A549 (cell line): ENCODE measurements at regions not wholly inside any gene's neighbourhood (a gene's known extent, or its start where the extent isn't known, plus 50 kb on each side); places are given as distances from the start of the nearest gene placed in this dataset.

Experiments used
- ATAC-seq, 2 experiments: fragments of 200-7000 bp in 1 of 2; fragments of >200 bp in 1 of 2; cut with Nextera tagmentation in 1 of 2; cut with Tn5 transposase in 1 of 2; 3 replicates each; pipeline versions ENCODE4 v1.8.0 to v1.9.1; 2018 to 2020; ENCODE audit warnings: mild to moderate bottlenecking in 1 of 2, moderate library complexity in 1 of 2
- CTCF ChIA-PET: fragments of 300-600 bp; sonication (Branson Sonifier 250); formaldehyde crosslinking; extraction: SDS; loops from one replicate; lab custom pipeline; 2021; ENCODE audit warnings: antibody characterized with exemption, inconsistent platforms; lab: Yijun Ruan, JAX
- POLR2A ChIA-PET: fragments of 350-600 bp; formaldehyde crosslinking; extraction: SDS; loops from one replicate; lab custom pipeline; 2021; ENCODE audit warnings: antibody characterized with exemption, inconsistent platforms; lab: Yijun Ruan, JAX
- DNase-seq, 2 experiments: peaks; one replicate each; pipeline versions ENCODE4 v3.0.0 to v3.0.0-alpha.2; 2011 to 2016; ENCODE audit warnings: low read depth in 1 of 2, low spot score in 1 of 2
- FAIRE-seq: peaks from 2 replicates; lab custom pipeline; 2011; peaks lifted over from hg19 to GRCh38; lab: Jason Lieb, UNC
- H3K27ac ChIP-seq, 2 experiments: fragments of >200 bp; sonication (Bioruptor Twin); formaldehyde crosslinking; 3 replicates each; pipeline ENCODE4 v1.5.1; 2016 to 2017
- H3K4me1 ChIP-seq: fragments of >200 bp; sonication (Bioruptor Twin); formaldehyde crosslinking; 3 replicates; pipeline ENCODE4 v1.6.1; 2016
- H3K4me2 ChIP-seq: fragments of >200 bp; sonication (Bioruptor Twin); formaldehyde crosslinking; 3 replicates; pipeline ENCODE4 v1.6.1; 2016
- H3K4me3 ChIP-seq: fragments of >200 bp; sonication (Bioruptor Twin); formaldehyde crosslinking; 3 replicates; pipeline ENCODE4 v1.5.1; 2016
- H3K9me3 ChIP-seq: fragments of >200 bp; sonication (Bioruptor Twin); formaldehyde crosslinking; 3 replicates; pipeline ENCODE4 v1.6.1; 2016
- BCL3 ChIP-seq: fragments of >200 bp; sonication (Bioruptor Twin); formaldehyde crosslinking; IDR thresholded peaks from 3 replicates; pipeline ENCODE4 v1.6.1; 2016
- BHLHE40 ChIP-seq: IDR thresholded peaks from 2 replicates; pipeline ENCODE4 v1.6.1; 2012; ENCODE audit warnings: low read depth, low read length, inconsistent platforms
- CBX2 ChIP-seq: fragments of 200-600 bp; sonication (generic); IDR thresholded peaks from 2 replicates; pipeline ENCODE4 v1.6.1; 2016; ENCODE audit warnings: low read depth, mild to moderate bottlenecking, borderline replicate concordance
- EHMT2 ChIP-seq: fragments of 200-600 bp; sonication (generic); IDR thresholded peaks from 2 replicates; pipeline ENCODE4 v1.6.1; 2016; ENCODE audit warnings: antibody characterized with exemption, low read depth, mild to moderate bottlenecking, moderate library complexity
- EP300 ChIP-seq, 2 experiments: fragments of >200 bp; sonication (Bioruptor Twin); formaldehyde crosslinking; IDR thresholded peaks; 2 replicates in 1 of 2; 3 replicates in 1 of 2; pipeline ENCODE4 v1.6.1; 2016 to 2017
- FOSL2 ChIP-seq, 2 experiments: fragments of 450-650 bp in 1 of 2; fragments of >200 bp in 1 of 2; sonication (Bioruptor Twin) in 1 of 2; formaldehyde crosslinking; IDR thresholded peaks; 2 replicates each; pipeline versions ENCODE4 v1.5.0 to v1.6.1; 2016 to 2020; ENCODE audit warnings: mild to moderate bottlenecking in 1 of 2, moderate library complexity in 1 of 2
- FOXS1 ChIP-seq: fragments of 250-450 bp; sonication (Bioruptor Pico); IDR thresholded peaks from 2 replicates; pipeline ENCODE4 v1.5.0; 2020; ENCODE audit warnings: mild to moderate bottlenecking, moderate library complexity
- GATA3 ChIP-seq: IDR thresholded peaks from 2 replicates; pipeline ENCODE4 v1.6.1; 2012; ENCODE audit warnings: borderline replicate concordance
- HEYL ChIP-seq: fragments of 250-450 bp; sonication (Bioruptor Pico); IDR thresholded peaks from 2 replicates; pipeline ENCODE4 v1.8.0; 2021; ENCODE audit warnings: mild to moderate bottlenecking, moderate library complexity
- HMGXB4 ChIP-seq: fragments of 250-450 bp; sonication (Bioruptor Pico); IDR thresholded peaks from 2 replicates; pipeline ENCODE4 v1.5.0; 2021; ENCODE audit warnings: mild to moderate bottlenecking, moderate library complexity, borderline replicate concordance
- HOXB13 ChIP-seq: fragments of 250-450 bp; sonication (Bioruptor Pico); IDR thresholded peaks from 2 replicates; pipeline ENCODE4 v1.5.0; 2020; ENCODE audit warnings: low read depth, mild to moderate bottlenecking, moderate library complexity
- KDM5A ChIP-seq: fragments of 200-600 bp; sonication (generic); IDR thresholded peaks from 2 replicates; pipeline ENCODE4 v1.6.1; 2016; ENCODE audit warnings: antibody characterized with exemption, mild to moderate bottlenecking
- MAFK ChIP-seq: fragments of 450-650 bp; IDR thresholded peaks from 2 replicates; pipeline ENCODE4 v1.6.1; 2014; ENCODE audit not compliant: partially characterized antibody
- MAZ ChIP-seq: fragments of 150-350 bp; IDR thresholded peaks from 2 replicates; pipeline ENCODE4 v1.6.1; 2014; ENCODE audit warnings: antibody characterized with exemption, low read depth, low read length, borderline replicate concordance
- NFE2L2 ChIP-seq: fragments of 150-350 bp; conservative IDR thresholded peaks from 2 replicates; pipeline ENCODE4 v1.6.1; 2014; ENCODE audit warnings: low read length
- NPAS2 ChIP-seq: fragments of 250-450 bp; sonication (Bioruptor Pico); IDR thresholded peaks from 2 replicates; pipeline ENCODE4 v1.8.0; 2022; ENCODE audit warnings: mild to moderate bottlenecking, moderate library complexity, borderline replicate concordance
- NR3C1 ChIP-seq: fragments of >200 bp; sonication (Bioruptor Twin); formaldehyde crosslinking; IDR thresholded peaks from 3 replicates; pipeline ENCODE4 v1.6.1; 2017
- POLR2AphosphoS2 ChIP-seq: conservative IDR thresholded peaks from 2 replicates; pipeline ENCODE4 v1.6.1; 2012; ENCODE audit warnings: low read length, improper control_type of control experiment, inconsistent platforms
- RARB ChIP-seq: fragments of 250-450 bp; sonication (Bioruptor Pico); IDR thresholded peaks from 2 replicates; pipeline ENCODE4 v1.8.0; 2021; ENCODE audit warnings: mild to moderate bottlenecking, moderate library complexity
- RFX5 ChIP-seq: fragments of 450-650 bp; IDR thresholded peaks from 2 replicates; pipeline ENCODE4 v1.7.1; 2014; ENCODE audit warnings: antibody characterized with exemption, mild to moderate bottlenecking, moderate library complexity
- SMC3 ChIP-seq: fragments of >200 bp; sonication (Bioruptor Twin); formaldehyde crosslinking; IDR thresholded peaks from 3 replicates; pipeline ENCODE4 v1.6.1; 2018; ENCODE audit warnings: inconsistent platforms
- ZC3H11A ChIP-seq: fragments of 450-650 bp; IDR thresholded peaks from 2 replicates; pipeline ENCODE4 v1.6.1; 2014; ENCODE audit warnings: antibody characterized with exemption, mild to moderate bottlenecking
- WGBS: methylation state at CpG from one replicate; pipeline ENCODE4 v1.1.6; 2017; ENCODE audit errors: missing lambda C conversion rate; 5-methylcytosine and 5-hydroxymethylcytosine counted together
- TF ChIP-seq, protein P1 (sequence below): IDR thresholded peaks from 2 replicates; pipeline ENCODE4 v1.6.1; 2012; ENCODE audit warnings: low read depth, borderline replicate concordance

DNA sequence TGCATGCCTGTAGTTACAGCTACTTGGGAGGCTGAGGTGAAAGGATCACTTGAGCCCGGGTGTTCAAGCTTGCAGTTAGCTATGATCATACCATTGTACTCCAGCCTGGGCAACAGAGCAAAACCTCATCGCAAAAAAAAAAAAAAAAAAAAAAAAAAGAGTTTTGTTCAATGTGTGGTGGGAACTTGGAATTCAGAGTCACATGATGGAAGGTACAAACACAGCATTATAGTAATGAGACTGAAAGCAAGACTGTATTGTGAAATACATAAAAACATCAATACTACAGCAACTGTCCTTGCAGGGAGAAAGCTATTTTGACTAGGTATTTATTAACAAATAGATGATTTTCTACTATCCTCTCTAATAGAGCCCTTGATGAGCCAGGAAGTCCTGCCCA lies 393.2 kb downstream of the DLEU7 start:
- TF ChIP-seq EHMT2 (no peak), NFE2L2 (no peak), ZC3H11A (no peak)
- POLR2A ChIA-PET, result no interaction called here
- DNase-seq (no peak), FAIRE-seq (no peak), ATAC-seq (no peak)
- H3K9me3 ChIP-seq, result no peaks in the 10 kb centered on the region
- H3K4me2 ChIP-seq, result no peak overlapping the region
- H3K27ac ChIP-seq, result no peak overlapping the region
- no peak overlapping the region for H3K4me3 ChIP-seq
- 87% methylated on average over 2 of the region's 2 CpGs for WGBS
- no peaks in the 10 kb centered on the region for H3K4me1 ChIP-seq
- CTCF ChIA-PET, result no interaction called here

- no peak for TF ChIP-seq SMC3
- TF ChIP-seq KDM5A, result no peak
- TF ChIP-seq BHLHE40, result no peak
- TF ChIP-seq BCL3, result no peak
- TF ChIP-seq POLR2AphosphoS2, result no peak
- TF ChIP-seq FOSL2 (IDR thresholded peaks at IDR 0.05), result no peak
- no peak for TF ChIP-seq FOSL2 (CRISPR knock-in tag; IDR thresholded peaks at IDR 0.05)
- TF ChIP-seq HOXB13, result no peak
- TF ChIP-seq FOXS1 (CRISPR knock-in tag), result no peak
- no peak for TF ChIP-seq EP300 (IDR thresholded peaks at IDR 0.05)
- no peak for TF ChIP-seq HMGXB4
- no peak for TF ChIP-seq CBX2
- TF ChIP-seq RFX5, result no peak
- TF ChIP-seq MAZ, result no peak
- TF ChIP-seq NR3C1, result no peak
- ATAC-seq, result no peak
- Histone ChIP-seq H3K27ac (no peak overlapping the region), H3K4me2 (no peak overlapping the region), H3K4me3 (no peak overlapping the region), H3K9me3 (no peaks in the 10 kb centered on the region), H3K4me1 (no peaks in the 10 kb centered on the region)
- ChIA-PET POLR2A (no interaction called here), CTCF (no interaction called here)
- WGBS, result 92% methylated on average over 1 of the region's 3 CpGs
- no peak for DNase-seq
- FAIRE-seq, result no peak
Measured at GRCh38 chr13:50451609-50452008, 391.9 kb downstream of the DLEU7 start.

- DNase-seq (no peak), FAIRE-seq (no peak), ATAC-seq (no peak)
- ChIA-PET CTCF (no interaction called here), POLR2A (no interaction called here)
- TF ChIP-seq, protein P1, sequence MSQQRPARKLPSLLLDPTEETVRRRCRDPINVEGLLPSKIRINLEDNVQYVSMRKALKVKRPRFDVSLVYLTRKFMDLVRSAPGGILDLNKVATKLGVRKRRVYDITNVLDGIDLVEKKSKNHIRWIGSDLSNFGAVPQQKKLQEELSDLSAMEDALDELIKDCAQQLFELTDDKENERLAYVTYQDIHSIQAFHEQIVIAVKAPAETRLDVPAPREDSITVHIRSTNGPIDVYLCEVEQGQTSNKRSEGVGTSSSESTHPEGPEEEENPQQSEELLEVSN, result no peak
- TF ChIP-seq HEYL (CRISPR knock-in tag), result no peak
- no peak for TF ChIP-seq GATA3
- peak; percentile 56 for TF ChIP-seq MAFK
- no peak for TF ChIP-seq RARB (CRISPR knock-in tag)
- TF ChIP-seq NPAS2 (CRISPR knock-in tag), result no peak
- no peak overlapping the region for H3K4me3 ChIP-seq
- H3K4me2 ChIP-seq, result no peak overlapping the region
- no peaks in the 10 kb centered on the region for H3K4me1 ChIP-seq
- H3K27ac ChIP-seq, result no peak overlapping the region
- 81% methylated on average over 1 of the region's 1 CpG for WGBS
- H3K9me3 ChIP-seq, result no peaks in the 10 kb centered on the region
Measured at GRCh38 chr13:50452028-50452427, 391.5 kb downstream of the DLEU7 start.
